ENCODE measurements at regions not wholly inside any gene's neighbourhood (a gene's known extent, or its start where the extent isn't known, plus 50 kb on each side); places are given as distances from the start of the nearest gene placed in this dataset.

DNA sequence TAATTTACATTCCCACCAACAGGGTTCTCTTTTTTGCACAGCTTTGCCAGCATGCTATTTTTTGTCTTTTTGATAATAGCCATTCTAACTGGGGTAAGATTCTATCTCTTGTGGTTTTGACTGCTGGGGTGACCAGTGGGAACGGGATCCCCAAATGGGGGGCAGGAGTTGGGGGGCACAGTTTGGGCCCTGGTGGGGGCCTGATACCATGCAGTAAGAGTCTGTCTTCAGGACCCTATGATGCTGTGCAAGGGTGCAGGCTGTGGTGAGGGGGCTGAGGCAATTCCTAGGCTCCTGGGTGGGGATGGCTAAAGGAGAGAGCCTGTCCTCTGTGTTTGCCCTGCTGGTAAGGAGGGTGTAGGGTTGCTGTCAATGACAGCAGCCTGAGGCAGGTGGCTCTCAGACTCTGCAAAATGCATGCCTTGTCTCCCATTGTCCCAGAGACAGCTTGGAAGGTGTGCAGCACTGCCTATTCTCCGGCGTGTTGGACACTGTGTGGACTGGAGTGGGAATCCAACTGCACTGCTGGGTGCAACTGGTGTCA, 172.7 kb upstream of the ARHGAP24 start:
- Histone ChIP-seq H3K27ac (ENCODE audit: low read depth, low read length) (no peak overlapping the region), H4K20me1 (ENCODE audit: low read depth, low read length) (no peaks in the 10 kb centered on the region), H3K27me3 (ENCODE audit: low read length) (no peaks in the 10 kb centered on the region), H3K9me2 (replicated peaks; ENCODE audit: insufficient read depth, low read length) (no peaks in the 10 kb centered on the region), H3K4me3 (ENCODE audit: insufficient read depth, low read length, poor library complexity, severe bottlenecking) (no peak overlapping the region), H3K9ac (ENCODE audit: low read length) (no peak overlapping the region), H3F3A (ENCODE audit: insufficient read depth) (no peaks in the 10 kb centered on the region), H2AFZ (ENCODE audit: low read depth, low read length, severe bottlenecking) (no peak overlapping the region), H3K9me3 (ENCODE audit: insufficient read depth, low read length) (no peaks in the 10 kb centered on the region), H3K4me2 (ENCODE audit: low read depth, low read length, poor library complexity, severe bottlenecking) (no peak overlapping the region), H3K36me3 (ENCODE audit: low read length) (no peaks in the 10 kb centered on the region), H3K79me2 (ENCODE audit: insufficient read depth, low read length) (no peaks in the 10 kb centered on the region)
- no peak for TF ChIP-seq EZH2phosphoT487 (conservative IDR thresholded peaks at IDR 0.05; ENCODE audit: low read length)
- TF ChIP-seq, protein P1, sequence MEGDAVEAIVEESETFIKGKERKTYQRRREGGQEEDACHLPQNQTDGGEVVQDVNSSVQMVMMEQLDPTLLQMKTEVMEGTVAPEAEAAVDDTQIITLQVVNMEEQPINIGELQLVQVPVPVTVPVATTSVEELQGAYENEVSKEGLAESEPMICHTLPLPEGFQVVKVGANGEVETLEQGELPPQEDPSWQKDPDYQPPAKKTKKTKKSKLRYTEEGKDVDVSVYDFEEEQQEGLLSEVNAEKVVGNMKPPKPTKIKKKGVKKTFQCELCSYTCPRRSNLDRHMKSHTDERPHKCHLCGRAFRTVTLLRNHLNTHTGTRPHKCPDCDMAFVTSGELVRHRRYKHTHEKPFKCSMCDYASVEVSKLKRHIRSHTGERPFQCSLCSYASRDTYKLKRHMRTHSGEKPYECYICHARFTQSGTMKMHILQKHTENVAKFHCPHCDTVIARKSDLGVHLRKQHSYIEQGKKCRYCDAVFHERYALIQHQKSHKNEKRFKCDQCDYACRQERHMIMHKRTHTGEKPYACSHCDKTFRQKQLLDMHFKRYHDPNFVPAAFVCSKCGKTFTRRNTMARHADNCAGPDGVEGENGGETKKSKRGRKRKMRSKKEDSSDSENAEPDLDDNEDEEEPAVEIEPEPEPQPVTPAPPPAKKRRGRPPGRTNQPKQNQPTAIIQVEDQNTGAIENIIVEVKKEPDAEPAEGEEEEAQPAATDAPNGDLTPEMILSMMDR (IDR thresholded peaks at IDR 0.05; ENCODE audit: insufficient read depth, low read length, poor library complexity, severe bottlenecking) = no peak

DNA sequence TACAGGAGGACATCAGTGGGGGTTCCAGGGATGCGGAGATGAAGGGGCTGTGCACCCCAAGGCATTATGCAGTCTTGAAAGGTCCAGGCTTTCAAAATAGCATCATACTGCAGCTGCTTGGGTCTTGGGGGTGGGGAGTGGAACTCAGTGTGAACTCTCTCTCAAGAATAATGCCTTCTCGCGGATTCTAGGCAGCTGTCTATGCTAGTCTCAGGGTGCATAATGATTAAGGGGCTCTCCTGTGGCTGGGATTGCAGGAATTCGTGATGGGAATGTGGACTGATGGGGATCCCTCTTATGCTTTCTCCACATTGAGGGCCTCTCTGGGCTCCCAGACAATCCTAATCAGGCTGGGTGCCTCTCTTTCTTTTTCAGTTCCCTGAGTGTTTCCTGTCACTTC, 172.2 kb upstream of the ARHGAP24 start:
- Histone ChIP-seq H3K9me3 (ENCODE audit: insufficient read depth, low read length) (no peaks in the 10 kb centered on the region), H3K27ac (ENCODE audit: low read depth, low read length) (no peak overlapping the region), H3K36me3 (ENCODE audit: low read length) (no peaks in the 10 kb centered on the region), H3K9me2 (replicated peaks; ENCODE audit: insufficient read depth, low read length) (no peaks in the 10 kb centered on the region), H4K20me1 (ENCODE audit: low read depth, low read length) (no peaks in the 10 kb centered on the region), H3K27me3 (ENCODE audit: low read length) (no peaks in the 10 kb centered on the region), H2AFZ (ENCODE audit: low read depth, low read length, severe bottlenecking) (no peak overlapping the region), H3K4me3 (ENCODE audit: insufficient read depth, low read length, poor library complexity, severe bottlenecking) (no peak overlapping the region), H3K4me2 (ENCODE audit: low read depth, low read length, poor library complexity, severe bottlenecking) (no peak overlapping the region), H3K9ac (ENCODE audit: low read length) (no peak overlapping the region), H3K79me2 (ENCODE audit: insufficient read depth, low read length) (no peaks in the 10 kb centered on the region), H3F3A (ENCODE audit: insufficient read depth) (no peaks in the 10 kb centered on the region)
- TF ChIP-seq, protein P1 (IDR thresholded peaks at IDR 0.05; ENCODE audit: insufficient read depth, low read length, poor library complexity, severe bottlenecking) = no peak
- no peak for TF ChIP-seq EZH2phosphoT487 (conservative IDR thresholded peaks at IDR 0.05; ENCODE audit: low read length)

DNA sequence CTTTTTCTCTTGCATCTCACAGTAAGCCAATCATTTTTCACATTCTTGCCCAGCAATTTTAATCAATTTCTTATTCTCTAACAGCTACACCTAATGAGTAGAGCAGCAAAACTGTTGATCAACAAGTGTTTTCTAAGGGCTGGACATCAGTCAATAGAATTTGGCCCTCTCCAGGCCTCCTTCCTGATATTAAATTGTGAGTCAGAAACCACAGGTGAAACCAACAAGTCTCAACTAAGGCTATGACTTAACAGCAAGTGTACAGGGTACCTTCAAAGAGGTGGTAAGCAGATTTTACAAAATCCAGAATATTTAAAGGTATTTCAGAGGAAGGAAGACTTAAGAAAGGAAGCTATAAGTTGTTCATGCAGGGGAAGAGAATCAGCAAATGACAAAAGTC, 156.5 kb upstream of the ARHGAP24 start:
- no peak overlapping the region for H3K4me3 ChIP-seq (ENCODE audit: insufficient read depth, low read length, poor library complexity, severe bottlenecking)
- H2AFZ ChIP-seq (ENCODE audit: low read depth, low read length, severe bottlenecking) = no peak overlapping the region

More for the DNA sequence above, 156.5 kb upstream of the ARHGAP24 start:
- no peak overlapping the region for H3K9ac ChIP-seq (ENCODE audit: low read length)
- no peak overlapping the region for H3K27ac ChIP-seq (ENCODE audit: low read depth, low read length)
- no peaks in the 10 kb centered on the region for H3F3A ChIP-seq (ENCODE audit: insufficient read depth)
- H3K27me3 ChIP-seq (ENCODE audit: low read length) = no peaks in the 10 kb centered on the region
- no peaks in the 10 kb centered on the region for H4K20me1 ChIP-seq (ENCODE audit: low read depth, low read length)
- no peaks in the 10 kb centered on the region for H3K79me2 ChIP-seq (ENCODE audit: insufficient read depth, low read length)
- H3K9me2 ChIP-seq (replicated peaks; ENCODE audit: insufficient read depth, low read length) = no peaks in the 10 kb centered on the region
- H3K4me2 ChIP-seq (ENCODE audit: low read depth, low read length, poor library complexity, severe bottlenecking) = no peak overlapping the region
- H3K9me3 ChIP-seq (ENCODE audit: insufficient read depth, low read length) = no peaks in the 10 kb centered on the region
- no peak for TF ChIP-seq EZH2phosphoT487 (conservative IDR thresholded peaks at IDR 0.05; ENCODE audit: low read length)
- TF ChIP-seq, protein P1 (IDR thresholded peaks at IDR 0.05; ENCODE audit: insufficient read depth, low read length, poor library complexity, severe bottlenecking) = no peak
- no peaks in the 10 kb centered on the region for H3K36me3 ChIP-seq (ENCODE audit: low read length)

Data from SU-DHL-6 (cell line).